SK-N-DZ (cell line): ENCODE measurements at regions not wholly inside any gene's neighbourhood (a gene's known extent, or its start where the extent isn't known, plus 50 kb on each side); places are given as distances from the start of the nearest gene placed in this dataset.

Experiments
- DNase-seq: peaks from one replicate; pipeline ENCODE4 v3.0.0-alpha.2; 2015; ENCODE audit warnings: low spot score

DNA sequence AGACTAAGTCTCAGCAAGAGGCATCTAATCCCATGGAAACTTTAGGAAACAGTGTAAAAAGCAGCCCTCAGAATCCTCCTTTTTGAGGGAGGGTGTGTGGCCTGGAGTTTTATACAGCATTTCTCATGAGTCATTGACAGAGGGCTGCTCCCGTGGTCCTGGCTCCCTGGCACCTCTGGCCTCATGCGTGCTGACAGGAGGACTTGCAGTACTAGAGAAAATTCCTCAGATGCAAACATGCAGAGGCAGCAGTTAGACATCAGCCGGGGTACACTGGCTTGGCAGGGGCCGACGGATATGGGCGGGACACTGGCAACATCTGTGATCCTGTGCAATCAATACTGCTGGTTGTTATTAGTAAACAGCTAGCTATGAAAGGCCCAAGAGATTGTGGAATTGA lies 925.1 kb upstream of the CELF2 start:
- no peak for DNase-seq

GRCh38 chr10:10093021-10093420 lies 924.7 kb upstream of the CELF2 start:
- no peak for DNase-seq

- no peak for DNase-seq
Observed at GRCh38 chr10:10094691-10095090, 923.0 kb upstream of the CELF2 start.

DNA sequence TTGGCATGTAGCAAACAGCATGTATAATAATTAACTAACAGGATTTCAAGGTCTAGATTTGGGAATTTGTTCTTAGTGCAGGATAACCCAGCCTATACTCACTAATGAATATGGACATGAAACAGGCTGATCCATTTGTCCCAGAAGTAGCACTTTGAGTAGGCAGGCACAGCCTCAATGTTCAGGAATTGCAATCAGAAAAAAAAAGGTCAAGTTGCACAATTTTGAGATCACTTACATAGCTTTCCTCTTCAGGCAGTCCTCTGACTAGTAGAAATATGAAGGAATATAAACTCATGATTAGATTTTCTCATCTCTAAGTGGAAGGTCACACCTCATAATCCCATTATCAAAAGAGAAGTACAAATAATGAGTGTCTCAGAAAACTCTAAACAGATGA lies 921.4 kb upstream of the CELF2 start:
- DNase-seq, result no peak

GRCh38 chr10:10096898-10097297 lies 920.8 kb upstream of the CELF2 start:
- DNase-seq, result no peak

DNA sequence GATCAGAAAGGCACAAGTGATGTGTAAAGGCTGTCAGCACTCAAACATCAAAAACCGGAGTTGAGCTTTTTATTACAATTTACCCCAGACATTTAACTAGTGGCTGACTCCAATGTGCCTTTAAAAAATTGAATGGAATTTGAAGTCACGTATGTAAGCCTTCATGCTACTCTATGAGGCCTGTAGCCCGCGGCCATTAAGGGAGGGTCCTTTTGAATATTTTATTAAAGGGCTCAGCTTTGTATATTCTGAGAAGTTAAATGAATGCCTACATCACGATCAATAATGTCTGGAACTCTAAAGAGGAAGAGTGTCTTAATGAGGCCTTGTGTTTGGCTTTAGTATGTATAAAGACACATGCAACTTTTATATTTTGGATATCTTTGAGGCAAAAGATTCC lies 916.6 kb upstream of the CELF2 start:
- DNase-seq, result no peak

GRCh38 chr10:10110844-10111490 lies 906.7 kb upstream of the CELF2 start:
- no peak for DNase-seq

DNA sequence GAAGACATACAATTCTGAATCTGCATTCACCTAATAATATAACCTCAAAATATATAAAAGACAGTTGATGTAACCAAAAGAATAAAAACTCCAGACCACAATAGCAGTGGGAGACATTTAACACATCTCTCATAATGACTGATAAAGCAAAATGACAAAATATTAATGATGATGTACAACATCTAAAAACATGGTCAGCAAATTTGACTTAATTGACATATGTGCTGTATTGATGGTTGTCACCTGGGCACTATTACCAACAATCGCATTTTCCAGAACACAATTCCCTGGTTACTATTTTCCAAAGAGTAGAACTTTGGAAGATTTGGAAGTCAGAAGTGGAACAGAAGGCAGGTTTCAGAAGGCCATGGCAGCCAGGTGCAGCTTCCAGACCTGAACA lies 899.5 kb upstream of the CELF2 start:
- no peak for DNase-seq

GRCh38 chr10:10120671-10121070 lies 897.0 kb upstream of the CELF2 start:
- no peak for DNase-seq

GRCh38 chr10:10125676-10126075 lies 892.0 kb upstream of the CELF2 start:
- peak; percentile 10 for DNase-seq

DNA sequence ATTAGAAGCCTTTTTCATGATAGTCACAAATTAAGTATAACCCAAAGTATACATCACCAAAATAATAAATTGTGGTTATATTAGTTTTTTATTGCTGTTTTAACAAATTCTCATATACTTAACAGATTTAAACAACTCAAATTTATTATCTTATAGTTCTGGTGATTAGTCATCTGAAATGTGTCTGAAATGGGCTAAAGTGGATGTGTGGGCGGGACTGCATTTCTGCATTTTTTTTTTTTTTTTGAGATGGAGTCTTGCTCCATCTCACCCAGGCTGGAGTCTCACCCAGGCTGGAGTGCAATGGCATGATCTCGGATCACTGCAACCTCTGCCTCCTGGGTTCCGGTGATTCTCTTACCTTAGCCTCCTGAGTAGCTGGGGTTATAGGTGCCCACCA lies 891.5 kb upstream of the CELF2 start:
- DNase-seq, result no peak

- DNase-seq, result no peak
Observed at GRCh38 chr10:10128387-10128786, 889.3 kb upstream of the CELF2 start.

- DNase-seq, result no peak
Observed at GRCh38 chr10:10130686-10131085, 887.0 kb upstream of the CELF2 start.

GRCh38 chr10:10132009-10132408 lies 885.7 kb upstream of the CELF2 start:
- DNase-seq, result no peak

DNA sequence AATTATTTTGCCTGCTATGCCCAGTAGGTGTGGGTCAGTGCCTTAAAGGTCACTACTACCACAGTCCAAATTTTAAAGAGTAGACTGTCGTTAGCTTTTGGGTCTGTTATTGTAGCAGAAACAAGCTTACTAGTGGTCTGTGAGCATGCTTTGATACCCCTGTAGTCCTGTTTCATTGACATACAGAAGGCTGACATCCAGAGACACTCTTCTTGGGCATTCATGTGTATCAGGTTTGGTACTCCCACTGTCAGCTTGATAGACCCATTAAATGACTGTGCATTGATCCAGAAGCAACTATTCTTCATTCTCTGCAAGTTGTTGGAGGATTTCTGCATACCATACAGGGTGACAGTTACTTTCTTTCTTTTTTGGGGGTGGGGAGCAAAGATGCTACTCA lies 884.4 kb upstream of the CELF2 start:
- no peak for DNase-seq

DNA sequence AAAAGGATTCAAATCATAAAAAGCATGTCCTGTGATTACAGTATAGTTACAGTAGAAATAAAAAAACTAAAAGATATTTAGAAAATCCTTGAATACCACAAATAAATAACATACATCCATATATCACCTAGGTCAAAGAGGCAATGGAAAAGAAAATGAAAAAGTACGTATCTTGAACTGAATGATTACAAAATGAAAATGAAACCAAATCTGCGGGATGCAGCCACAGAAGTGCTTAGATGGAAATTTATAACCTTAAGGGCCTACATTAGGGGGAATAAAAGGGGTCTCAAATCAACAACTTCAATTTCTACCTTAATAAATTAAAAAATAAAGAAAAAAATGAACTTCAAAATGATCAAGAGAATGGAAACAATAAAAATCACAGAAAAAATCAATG lies 879.0 kb upstream of the CELF2 start:
- DNase-seq, result no peak

GRCh38 chr10:10141782-10142382 lies 875.8 kb upstream of the CELF2 start:
- no peak for DNase-seq

DNA sequence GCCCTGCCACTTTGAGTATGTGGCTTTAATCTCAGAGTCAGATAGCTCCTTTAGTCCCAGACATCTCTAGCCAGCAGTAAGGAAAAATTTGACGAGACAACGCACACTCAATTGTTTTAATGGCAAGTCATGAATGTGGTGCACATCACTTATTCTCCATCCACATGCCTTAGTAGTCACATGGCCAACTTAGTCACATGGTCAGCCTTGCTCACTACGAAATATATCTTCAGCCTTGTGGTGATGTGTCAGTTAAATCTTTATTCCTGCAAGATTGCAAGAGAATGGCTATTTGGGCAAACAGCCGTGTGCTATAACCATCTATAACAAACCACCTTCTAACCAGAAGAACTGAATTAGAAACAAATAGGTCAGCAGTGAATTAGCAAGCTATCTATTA lies 871.1 kb upstream of the CELF2 start:
- no peak for DNase-seq

DNA sequence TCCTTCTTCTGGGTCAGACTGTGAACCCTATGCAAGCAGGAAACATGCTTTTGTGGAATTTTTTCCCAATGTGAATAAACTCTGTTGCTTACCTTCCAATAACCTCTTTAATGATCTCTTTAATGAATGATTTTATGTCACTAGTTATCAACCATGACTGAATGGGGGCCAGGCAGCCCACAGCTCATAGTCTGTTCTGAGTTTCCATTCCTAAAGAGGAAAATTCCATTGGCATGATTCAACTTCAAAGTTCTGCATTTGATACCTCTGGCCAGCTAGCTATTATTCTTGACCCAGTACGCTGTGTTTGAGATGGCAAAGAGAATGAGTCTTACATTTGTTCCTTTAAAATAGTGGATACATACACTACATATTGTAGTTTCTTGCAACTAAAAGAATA lies 867.8 kb upstream of the CELF2 start:
- no peak for DNase-seq

GRCh38 chr10:10156917-10157600 lies 860.6 kb upstream of the CELF2 start:
- DNase-seq, result peak; percentile 33

- DNase-seq, result no peak
Observed at GRCh38 chr10:10160821-10161312, 856.8 kb upstream of the CELF2 start.

DNA sequence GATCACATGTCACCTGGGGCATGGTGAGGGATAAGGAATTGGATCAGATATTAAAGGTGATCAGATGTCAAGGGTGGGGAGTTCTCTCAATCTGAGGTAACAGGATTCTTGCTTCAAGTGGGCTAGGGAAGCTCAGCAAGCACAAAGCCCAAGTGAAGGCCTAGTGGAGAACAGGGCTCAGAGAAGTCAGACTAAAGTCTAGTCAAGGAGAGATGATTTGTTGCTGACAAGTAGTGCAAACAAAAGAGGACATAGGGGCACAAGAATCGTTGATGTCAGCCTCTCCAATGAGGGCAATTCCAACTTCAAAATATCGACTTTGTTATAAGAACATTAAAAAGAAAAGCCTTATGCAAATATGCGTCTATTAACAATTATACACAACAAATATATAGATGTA lies 852.8 kb upstream of the CELF2 start:
- no peak for DNase-seq

- DNase-seq, result no peak
Observed at GRCh38 chr10:10165415-10165814, 852.3 kb upstream of the CELF2 start.
